ENCODE measurements at regions not wholly inside any gene's neighbourhood (a gene's known extent, or its start where the extent isn't known, plus 50 kb on each side); places are given as distances from the start of the nearest gene placed in this dataset.
A peak's percentile ranks its signal among the peaks of the same experiment; 100 is the strongest.

- no peaks in the 10 kb centered on the region for H3K9me3 ChIP-seq
- no peaks in the 10 kb centered on the region for H3F3A ChIP-seq (replicated peaks; ENCODE audit: insufficient read depth)
- H3K4me1 ChIP-seq (ENCODE audit: control insufficient read depth in 1 of 2, insufficient read depth in 2 of 2, low read depth in 1 of 2, low read length in 1 of 2) = no peaks in the 10 kb centered on the region
- H2AFZ ChIP-seq (ENCODE audit: low read depth) = no peak overlapping the region
- no peak overlapping the region for H3K4me2 ChIP-seq
- H3K36me3 ChIP-seq (replicated peaks in 1 of 2; ENCODE audit: control insufficient read depth in 1 of 2, insufficient read depth in 2 of 2, low read length in 1 of 2) = no peaks in the 10 kb centered on the region
- H3K79me2 ChIP-seq (ENCODE audit: insufficient read depth) = no peaks in the 10 kb centered on the region
- TF ChIP-seq TCF12 (IDR thresholded peaks at IDR 0.05) (no peak), TAF1 (IDR thresholded peaks at IDR 0.05; ENCODE audit: borderline replicate concordance, low read depth, low read length) (no peak), USF1 (IDR thresholded peaks at IDR 0.05; ENCODE audit: borderline replicate concordance, low read depth) (no peak), RXRA (IDR thresholded peaks at IDR 0.05; ENCODE audit: borderline replicate concordance, low read depth) (no peak), FOXJ3 (CRISPR knock-in tag; IDR thresholded peaks at IDR 0.05) (no peak), NFIC (IDR thresholded peaks at IDR 0.05; ENCODE audit: borderline replicate concordance) (no peak), CHD2 (IDR thresholded peaks at IDR 0.05; ENCODE audit: low read length, partially characterized antibody) (no peak), SIN3A (IDR thresholded peaks at IDR 0.05; ENCODE audit: borderline replicate concordance, low read depth, low read length) (no peak)
- POLR2A ChIA-PET = no interaction called here
- H3K9ac ChIP-seq = no peak overlapping the region; the same call in 1 of the 2 replicates
- no peaks in the 10 kb centered on the region for H4K20me1 ChIP-seq (ENCODE audit: insufficient read depth)
- H3K4me3 ChIP-seq (ENCODE audit: low read depth in 2 of 2, low read length in 1 of 2) = no peak overlapping the region
- no peaks in the 10 kb centered on the region for H3K27me3 ChIP-seq (ENCODE audit: insufficient read depth)
- DNase-seq = no peak
- H3K27ac ChIP-seq (ENCODE audit: low read depth in 2 of 2, low read length in 1 of 2) = peak overlapping the region in 1 of 2 experiments; percentile 9; a peak in 1 of 4 replicates
- WGBS (ENCODE audit: low lambda C conversion rate) = 68% methylated on average over 4 of the region's 4 CpGs
- no peaks in the 10 kb centered on the region for H3K9me2 ChIP-seq
- CTCF ChIA-PET = no interaction called here
Observed at GRCh38 chr9:86767373-86767772, 179.9 kb downstream of the GAS1 start.

- Histone ChIP-seq H3K4me1 (ENCODE audit: control insufficient read depth in 1 of 2, insufficient read depth in 2 of 2, low read depth in 1 of 2, low read length in 1 of 2) (no peaks in the 10 kb centered on the region), H3K9ac (no peak overlapping the region), H3K79me2 (ENCODE audit: insufficient read depth) (no peaks in the 10 kb centered on the region), H3K4me2 (no peak overlapping the region), H4K20me1 (ENCODE audit: insufficient read depth) (no peaks in the 10 kb centered on the region), H3K9me3 (no peaks in the 10 kb centered on the region), H3K27me3 (ENCODE audit: insufficient read depth) (no peaks in the 10 kb centered on the region), H3K27ac (ENCODE audit: low read depth in 2 of 2, low read length in 1 of 2) (peak overlapping the region in 1 of 2 experiments; percentile 9; a peak in 1 of 4 replicates), H2AFZ (ENCODE audit: low read depth) (no peak overlapping the region), H3F3A (replicated peaks; ENCODE audit: insufficient read depth) (no peaks in the 10 kb centered on the region), H3K36me3 (replicated peaks in 1 of 2; ENCODE audit: control insufficient read depth in 1 of 2, insufficient read depth in 2 of 2, low read length in 1 of 2) (no peaks in the 10 kb centered on the region), H3K4me3 (ENCODE audit: low read depth in 2 of 2, low read length in 1 of 2) (no peak overlapping the region), H3K9me2 (no peaks in the 10 kb centered on the region)
- 18% methylated on average over 7 of the region's 7 CpGs for WGBS (ENCODE audit: low lambda C conversion rate)
- CTCF ChIA-PET = no interaction called here
- POLR2A ChIA-PET = no interaction called here
- TF ChIP-seq PBX3 (IDR thresholded peaks at IDR 0.05) = peak; percentile 65
- no peak for TF ChIP-seq SIN3A (IDR thresholded peaks at IDR 0.05; ENCODE audit: borderline replicate concordance, low read depth, low read length)
- no peak for TF ChIP-seq GATA2 (CRISPR knock-in tag; IDR thresholded peaks at IDR 0.05)
- TF ChIP-seq FOSL2 (IDR thresholded peaks at IDR 0.05; ENCODE audit: borderline replicate concordance, low read depth) = peak; percentile 83
- TF ChIP-seq TCF12 (IDR thresholded peaks at IDR 0.05) = peak; percentile 68
- TF ChIP-seq JUND (IDR thresholded peaks at IDR 0.05) = peak; percentile 72
- TF ChIP-seq EP300 (IDR thresholded peaks at IDR 0.05; ENCODE audit: borderline replicate concordance in 1 of 2, low read depth in 1 of 2, low read length in 1 of 2) = peak in 1 of 2 experiments; percentile 76; a peak in 1 of 4 replicates
- 0 out of 2 replicates have a peak, but pooled peaks have one; percentile 17 for TF ChIP-seq MAX (IDR thresholded peaks at IDR 0.05; ENCODE audit: low read depth)
- TF ChIP-seq NFIC (IDR thresholded peaks at IDR 0.05; ENCODE audit: borderline replicate concordance) = peak; percentile 78
- TF ChIP-seq CTCF (IDR thresholded peaks at IDR 0.05) = no peak
- no peak for DNase-seq
Observed at GRCh38 chr9:86766912-86767311, 180.4 kb downstream of the GAS1 start.

Data from SK-N-SH (cell line).